ENCODE measurements at regions not wholly inside any gene's neighbourhood (a gene's known extent, or its start where the extent isn't known, plus 50 kb on each side); places are given as distances from the start of the nearest gene placed in this dataset.

DNA sequence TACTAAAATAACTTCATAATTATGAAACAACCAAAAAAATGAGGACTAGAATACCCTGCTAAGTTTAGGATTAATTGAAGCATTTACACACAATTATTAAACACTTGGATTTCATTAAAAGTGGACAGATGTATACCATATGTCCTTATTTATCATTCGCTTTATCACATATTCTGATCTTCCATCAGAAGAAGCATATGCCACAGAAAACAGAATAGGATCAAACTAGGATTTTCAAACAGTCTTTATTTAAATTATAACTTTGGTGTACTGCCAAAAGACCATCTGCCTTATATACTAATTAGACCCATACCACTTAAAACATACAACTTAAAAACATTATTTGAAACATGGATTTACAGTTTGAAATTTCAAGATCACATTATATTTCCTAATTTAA, 727.1 kb upstream of the KLHL1 start:
- H3F3A ChIP-seq (ENCODE audit: insufficient read depth) = no peaks in the 10 kb centered on the region
- no peak overlapping the region for H3K4me2 ChIP-seq (ENCODE audit: low read depth, low read length, poor library complexity, severe bottlenecking)
- no peaks in the 10 kb centered on the region for H3K79me2 ChIP-seq (ENCODE audit: insufficient read depth, low read length)
- no peak overlapping the region for H2AFZ ChIP-seq (ENCODE audit: low read depth, low read length, severe bottlenecking)
- H3K9me2 ChIP-seq (replicated peaks; ENCODE audit: insufficient read depth, low read length) = no peaks in the 10 kb centered on the region
- no peak overlapping the region for H3K4me3 ChIP-seq (ENCODE audit: insufficient read depth, low read length, poor library complexity, severe bottlenecking)
- TF ChIP-seq CTCF (IDR thresholded peaks at IDR 0.05; ENCODE audit: insufficient read depth, low read length, poor library complexity, severe bottlenecking) = no peak
- no peak for TF ChIP-seq EZH2phosphoT487 (conservative IDR thresholded peaks at IDR 0.05; ENCODE audit: low read length)
- no peaks in the 10 kb centered on the region for H3K27me3 ChIP-seq (ENCODE audit: low read length)
- no peak overlapping the region for H3K27ac ChIP-seq (ENCODE audit: low read depth, low read length)
- no peaks in the 10 kb centered on the region for H3K36me3 ChIP-seq (ENCODE audit: low read length)
- H4K20me1 ChIP-seq (ENCODE audit: low read depth, low read length) = no peaks in the 10 kb centered on the region
- no peak overlapping the region for H3K9ac ChIP-seq (ENCODE audit: low read length)
- H3K9me3 ChIP-seq (ENCODE audit: insufficient read depth, low read length) = no peaks in the 10 kb centered on the region

DNA sequence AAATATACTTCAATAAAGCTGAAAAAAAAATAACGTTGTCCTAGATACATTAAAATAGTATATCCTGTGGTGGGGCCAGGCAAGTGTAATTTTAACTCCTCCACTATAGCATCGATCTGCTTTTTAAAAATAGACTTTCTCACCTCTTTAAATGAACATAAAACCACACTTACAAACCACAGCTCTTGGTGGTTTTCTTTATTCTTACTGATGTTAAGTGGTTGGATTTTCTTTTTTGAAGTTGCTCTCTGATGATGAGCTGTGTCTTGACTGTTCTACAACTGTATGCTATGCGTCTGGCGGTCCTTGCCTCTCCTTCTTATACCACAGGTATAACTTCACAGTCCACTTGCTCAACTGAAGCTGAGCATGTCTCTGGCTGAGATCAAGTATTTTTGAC, 721.5 kb upstream of the KLHL1 start:
- Histone ChIP-seq H3K27me3 (ENCODE audit: low read length) (no peaks in the 10 kb centered on the region), H3K9me2 (replicated peaks; ENCODE audit: insufficient read depth, low read length) (no peaks in the 10 kb centered on the region), H2AFZ (ENCODE audit: low read depth, low read length, severe bottlenecking) (no peak overlapping the region), H3K9me3 (ENCODE audit: insufficient read depth, low read length) (no peaks in the 10 kb centered on the region), H3K27ac (ENCODE audit: low read depth, low read length) (no peak overlapping the region), H3K36me3 (ENCODE audit: low read length) (no peaks in the 10 kb centered on the region), H3F3A (ENCODE audit: insufficient read depth) (no peaks in the 10 kb centered on the region), H3K4me3 (ENCODE audit: insufficient read depth, low read length, poor library complexity, severe bottlenecking) (no peak overlapping the region), H3K4me2 (ENCODE audit: low read depth, low read length, poor library complexity, severe bottlenecking) (no peak overlapping the region), H3K79me2 (ENCODE audit: insufficient read depth, low read length) (no peaks in the 10 kb centered on the region), H3K9ac (ENCODE audit: low read length) (no peak overlapping the region), H4K20me1 (ENCODE audit: low read depth, low read length) (no peaks in the 10 kb centered on the region)
- TF ChIP-seq EZH2phosphoT487 (conservative IDR thresholded peaks at IDR 0.05; ENCODE audit: low read length) (no peak), CTCF (IDR thresholded peaks at IDR 0.05; ENCODE audit: insufficient read depth, low read length, poor library complexity, severe bottlenecking) (no peak)

DNA sequence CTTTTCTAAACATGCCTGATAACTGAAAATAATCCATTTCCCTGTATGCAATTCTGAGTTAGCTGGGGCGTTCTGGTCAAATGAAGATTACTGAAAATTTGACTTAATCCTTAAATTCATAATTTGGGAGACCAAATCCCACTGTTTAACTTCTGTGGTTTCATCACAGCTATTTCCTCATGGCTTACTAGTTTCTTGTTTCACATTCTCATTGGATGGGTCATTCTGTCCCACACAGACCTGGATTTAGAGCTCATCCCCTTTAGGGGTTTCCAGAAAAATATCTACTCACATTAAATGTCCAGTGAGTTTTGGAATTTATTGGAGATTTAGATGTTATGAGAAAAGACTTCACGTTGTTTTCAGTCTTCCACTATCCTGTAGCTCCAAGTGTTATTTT, 709.3 kb upstream of the KLHL1 start:
- no peak overlapping the region for H3K4me3 ChIP-seq (ENCODE audit: insufficient read depth, low read length, poor library complexity, severe bottlenecking)
- 0 out of 2 replicates have a peak, but pooled peaks cover 4% of the 10 kb centered on the region for H3F3A ChIP-seq (ENCODE audit: insufficient read depth)
- H3K9me2 ChIP-seq (replicated peaks; ENCODE audit: insufficient read depth, low read length) = no peaks in the 10 kb centered on the region
- TF ChIP-seq CTCF (IDR thresholded peaks at IDR 0.05; ENCODE audit: insufficient read depth, low read length, poor library complexity, severe bottlenecking) = no peak
- TF ChIP-seq EZH2phosphoT487 (conservative IDR thresholded peaks at IDR 0.05; ENCODE audit: low read length) = no peak
- no peaks in the 10 kb centered on the region for H4K20me1 ChIP-seq (ENCODE audit: low read depth, low read length)
- no peaks in the 10 kb centered on the region for H3K79me2 ChIP-seq (ENCODE audit: insufficient read depth, low read length)
- H3K27me3 ChIP-seq (ENCODE audit: low read length) = no peaks in the 10 kb centered on the region
- peaks cover 7% of the 10 kb centered on the region; the same call in 1 of the 2 replicates for H3K9me3 ChIP-seq (ENCODE audit: insufficient read depth, low read length)
- no peak overlapping the region for H2AFZ ChIP-seq (ENCODE audit: low read depth, low read length, severe bottlenecking)
- no peak overlapping the region for H3K27ac ChIP-seq (ENCODE audit: low read depth, low read length)
- H3K9ac ChIP-seq (ENCODE audit: low read length) = no peak overlapping the region
- H3K36me3 ChIP-seq (ENCODE audit: low read length) = no peaks in the 10 kb centered on the region
- H3K4me2 ChIP-seq (ENCODE audit: low read depth, low read length, poor library complexity, severe bottlenecking) = no peak overlapping the region
